HepG2 (cell line): ENCODE measurements at regions not wholly inside any gene's neighbourhood (a gene's known extent, or its start where the extent isn't known, plus 50 kb on each side); places are given as distances from the start of the nearest gene placed in this dataset.

Experiments used
- ATAC-seq: fragments of 200-7000 bp; cut with Tn5 transposase; 3 replicates; pipeline ENCODE4 v1.9.1; 2020; ENCODE audit warnings: mild to moderate bottlenecking, moderate library complexity
- BruUV-seq: library from RNA; stranded (reverse); fragments of 400-500 nt; replicated peaks from 2 replicates; lab custom pipeline; 2021; lab: Mats Ljungman, UMichigan
- CTCF ChIA-PET: fragments of 300-600 bp; formaldehyde crosslinking; extraction: SDS; loops from one replicate; lab custom pipeline; 2021; ENCODE audit warnings: low total read pairs, inconsistent platforms, low intra/inter-chr PET ratio; lab: Yijun Ruan, JAX
- POLR2A ChIA-PET: fragments of 350-600 bp; sonication (Branson Sonifier 250); formaldehyde crosslinking; loops from one replicate; lab custom pipeline; 2020; ENCODE audit warnings: antibody characterized with exemption, inconsistent platforms; lab: Yijun Ruan, JAX
- DNase-seq: peaks from one replicate; pipeline ENCODE4 v3.0.0-alpha.2; 2015; ENCODE audit warnings: low spot score
- FAIRE-seq: peaks from 3 replicates; lab custom pipeline; 2011; peaks lifted over from hg19 to GRCh38; lab: Jason Lieb, UNC
- H2AFZ ChIP-seq: one replicate; pipeline ENCODE4 v1.6.1; 2011; ENCODE audit warnings: low read length, inconsistent platforms
- H3K27ac ChIP-seq: fragments of 300-600 bp; 3 replicates; pipeline ENCODE4 v1.8.0; 2011; ENCODE audit warnings: mixed run types, mild to moderate bottlenecking, mixed read lengths, low read length, inconsistent platforms; ENCODE audit not compliant: insufficient read depth; ENCODE audit errors: extremely low read length
- H3K27me3 ChIP-seq, 2 experiments: fragments of 200-600 bp in 1 of 2; 2 replicates in 1 of 2; 3 replicates in 1 of 2; pipeline versions ENCODE4 v1.6.0 to v1.8.0; 2011; ENCODE audit warnings: low read length in 2 of 2, mild to moderate bottlenecking in 2 of 2, moderate library complexity in 2 of 2, inconsistent platforms in 1 of 2; ENCODE audit not compliant: insufficient read depth in 2 of 2, control insufficient read depth in 1 of 2
- H3K36me3 ChIP-seq, 2 experiments: fragments of 200-600 bp in 1 of 2; replicated peaks in 1 of 2; 2 replicates in 1 of 2; 3 replicates in 1 of 2; pipeline versions ENCODE4 v1.5.1 to v1.8.0; 2011; ENCODE audit warnings: low read length in 2 of 2, inconsistent platforms in 1 of 2; ENCODE audit not compliant: insufficient read depth in 2 of 2, control insufficient read depth in 1 of 2
- H3K4me1 ChIP-seq: 2 replicates; pipeline ENCODE4 v1.5.1; 2012; ENCODE audit warnings: low read length, inconsistent platforms; ENCODE audit not compliant: insufficient read depth
- H3K4me2 ChIP-seq: 2 replicates; pipeline ENCODE4 v1.6.0; 2011; ENCODE audit warnings: low read depth, low read length, inconsistent platforms
- H3K4me3 ChIP-seq, 3 experiments: fragments of 200-600 bp in 1 of 3; sonication (generic), shearing (Covaris generic) in 1 of 3; replicated peaks in 1 of 3; 2 replicates each; pipeline ENCODE4 v1.5.1; 2011 to 2016; ENCODE audit warnings: low read length in 3 of 3, inconsistent platforms in 2 of 3, low read depth in 2 of 3, mild to moderate bottlenecking in 2 of 3, control low read depth in 1 of 3, mixed read lengths in 1 of 3; ENCODE audit not compliant: insufficient read depth in 1 of 3
- H3K79me2 ChIP-seq: one replicate; pipeline ENCODE4 v1.6.1; 2011; ENCODE audit warnings: low read length, inconsistent platforms; ENCODE audit not compliant: insufficient read depth
- H3K9ac ChIP-seq: 2 replicates; pipeline ENCODE4 v1.6.0; 2011; ENCODE audit warnings: mild to moderate bottlenecking, low read depth, low read length, inconsistent platforms; ENCODE audit not compliant: insufficient read depth
- H3K9me3 ChIP-seq: 2 replicates; pipeline ENCODE4 v1.5.1; 2012; ENCODE audit warnings: mild to moderate bottlenecking, low read length
- H4K20me1 ChIP-seq: 2 replicates; pipeline ENCODE4 v1.6.0; 2011; ENCODE audit warnings: inconsistent platforms, mild to moderate bottlenecking, low read length, moderate library complexity; ENCODE audit not compliant: insufficient read depth
- JUN ChIP-seq: sonication (generic); formaldehyde crosslinking; IDR thresholded peaks from 2 replicates; pipeline ENCODE4 v1.4.0; 2020; ENCODE audit warnings: mild to moderate bottlenecking, missing genetic modification reagents
- MED8 ChIP-seq: sonication (generic); formaldehyde crosslinking; IDR thresholded peaks from 2 replicates; pipeline ENCODE4 v1.8.1; 2023; ENCODE audit warnings: mild to moderate bottlenecking, missing genetic modification reagents; ENCODE audit not compliant: insufficient replicate concordance
- MIER3 ChIP-seq: IDR thresholded peaks from 2 replicates; pipeline ENCODE4 v1.6.1; 2016; ENCODE audit warnings: missing compliant biosample characterization, borderline replicate concordance
- RXRB ChIP-seq: IDR thresholded peaks from 2 replicates; pipeline ENCODE4 v1.6.1; 2016; ENCODE audit warnings: borderline replicate concordance, missing genetic modification reagents, missing compliant biosample characterization
- SMARCC2 ChIP-seq: fragments of 450-650 bp; IDR thresholded peaks from 2 replicates; pipeline ENCODE4 v1.6.1; 2017; ENCODE audit warnings: antibody characterized with exemption, mild to moderate bottlenecking
- ZNF138 ChIP-seq: sonication (generic); formaldehyde crosslinking; IDR thresholded peaks from 2 replicates; pipeline ENCODE4 v1.5.0; 2020; ENCODE audit warnings: mild to moderate bottlenecking, low read depth, missing genetic modification reagents
- ZNF326 ChIP-seq: sonication (generic); formaldehyde crosslinking; IDR thresholded peaks from 2 replicates; pipeline ENCODE4 v1.4.0; 2020; ENCODE audit warnings: missing genetic modification reagents, borderline replicate concordance
- ZNF383 ChIP-seq: sonication (generic); formaldehyde crosslinking; IDR thresholded peaks from 2 replicates; pipeline ENCODE4 v1.4.0; 2020; ENCODE audit warnings: missing genetic modification reagents, mild to moderate bottlenecking, borderline replicate concordance
- ZNF484 ChIP-seq: sonication (generic); formaldehyde crosslinking; IDR thresholded peaks from 2 replicates; pipeline ENCODE4 v1.5.1; 2020; ENCODE audit warnings: mild to moderate bottlenecking, low read depth, missing genetic modification reagents, borderline replicate concordance
- ZSCAN31 ChIP-seq: sonication (generic); formaldehyde crosslinking; IDR thresholded peaks from 2 replicates; pipeline ENCODE4 v1.5.0; 2020; ENCODE audit warnings: low read depth, mild to moderate bottlenecking, missing genetic modification reagents
- whole genome bisulfite sequencing: methylation state at CpG from one replicate; pipeline ENCODE4 v1.1.6; 2017; ENCODE audit warnings: low lambda C conversion rate; 5-methylcytosine and 5-hydroxymethylcytosine counted together
- in situ Hi-C: cut with HindIII; loops from 2 replicates; pipeline ENCODE4 v1.10.0; 2017; ENCODE audit warnings: low pct_unique_long_range_greater_than_20kb; ENCODE audit not compliant: extremely low pct_ligation_motif_present
- intact Hi-C: fragments of 100-400 bp; cut with micrococcal nuclease; formaldehyde crosslinking; loops from one replicate; pipeline ENCODE4 v1.10.0; 2022; ENCODE audit not compliant: unreplicated experiment
- TF ChIP-seq, protein P1 (sequence below), 2 experiments: sonication (generic) in 1 of 2; formaldehyde crosslinking in 1 of 2; IDR thresholded peaks; 2 replicates each; pipeline versions ENCODE4 v1.4.0 to v1.6.1; 2016 to 2020; ENCODE audit warnings: borderline replicate concordance in 1 of 2, low read depth in 1 of 2, mild to moderate bottlenecking in 1 of 2, missing genetic modification reagents in 1 of 2
- TF ChIP-seq, protein P2 (sequence below): sonication (generic); formaldehyde crosslinking; conservative IDR thresholded peaks from 2 replicates; pipeline ENCODE4 v1.4.0; 2020; ENCODE audit warnings: missing genetic modification reagents
- TF ChIP-seq, protein P3 (sequence below): sonication (generic); formaldehyde crosslinking; IDR thresholded peaks from 2 replicates; pipeline ENCODE4 v1.8.0; 2022; ENCODE audit warnings: mild to moderate bottlenecking, missing genetic modification reagents, moderate library complexity
- TF ChIP-seq, protein P4 (sequence below): sonication (generic); formaldehyde crosslinking; IDR thresholded peaks from 2 replicates; pipeline ENCODE4 v1.4.0; 2020; ENCODE audit warnings: missing genetic modification reagents

DNA sequence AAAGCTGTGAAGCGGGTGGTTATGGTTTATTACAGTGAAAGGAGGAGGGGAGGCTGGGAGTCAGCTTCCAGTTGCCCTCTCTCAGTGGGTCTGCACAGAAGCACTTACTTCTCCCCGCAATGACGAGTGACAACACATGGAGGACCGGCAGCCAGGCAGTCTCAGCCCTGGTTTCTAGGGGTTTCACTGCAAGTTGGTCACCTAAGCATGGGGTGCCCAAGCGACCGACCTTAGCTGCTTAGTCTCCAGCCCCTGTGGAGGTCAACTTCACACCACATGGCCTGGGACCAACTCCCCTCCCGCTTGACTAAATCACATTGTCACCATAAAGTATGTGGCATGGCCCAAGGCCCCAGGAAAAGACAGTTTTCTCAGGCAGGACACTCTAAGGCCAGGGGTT lies 99.9 kb upstream of the ZNF32 start:
- no peak for FAIRE-seq
- no peak overlapping the region for H3K4me3 ChIP-seq
- ChIA-PET CTCF (no interaction called here), POLR2A (no interaction called here)
- H4K20me1 ChIP-seq = no peaks in the 10 kb centered on the region
- H2AFZ ChIP-seq = no peak overlapping the region
- H3K79me2 ChIP-seq = no peaks in the 10 kb centered on the region
- DNase-seq = no peak
- no peaks in the 10 kb centered on the region for H3K4me1 ChIP-seq
- H3K36me3 ChIP-seq = no peaks in the 10 kb centered on the region
- no peak overlapping the region for H3K4me2 ChIP-seq
- BruUV-seq = no TSS peak
- no peak for ATAC-seq
- H3K27ac ChIP-seq = no peak overlapping the region
- H3K9me3 ChIP-seq = no peaks in the 10 kb centered on the region
- no peak overlapping the region for H3K9ac ChIP-seq
- WGBS = 23% methylated on average over 2 of the region's 7 CpGs
- peaks cover 1 to 10% of the 10 kb centered on the region in 2 experiments; a peak in 2 of 5 replicates for H3K27me3 ChIP-seq
- intact Hi-C loops (no loop called here), in situ Hi-C loops (no loop called here)
- TF ChIP-seq ZNF383 (CRISPR knock-in tag) (no peak), ZNF326 (CRISPR knock-in tag) (no peak), RXRB (CRISPR knock-in tag) (no peak), ZNF138 (CRISPR knock-in tag) (no peak), MIER3 (CRISPR knock-in tag) (no peak), ZSCAN31 (CRISPR knock-in tag) (no peak), ZNF484 (CRISPR knock-in tag) (no peak), MED8 (CRISPR knock-in tag) (no peak), JUN (CRISPR knock-in tag) (no peak), SMARCC2 (no peak)
- TF ChIP-seq, protein P1, sequence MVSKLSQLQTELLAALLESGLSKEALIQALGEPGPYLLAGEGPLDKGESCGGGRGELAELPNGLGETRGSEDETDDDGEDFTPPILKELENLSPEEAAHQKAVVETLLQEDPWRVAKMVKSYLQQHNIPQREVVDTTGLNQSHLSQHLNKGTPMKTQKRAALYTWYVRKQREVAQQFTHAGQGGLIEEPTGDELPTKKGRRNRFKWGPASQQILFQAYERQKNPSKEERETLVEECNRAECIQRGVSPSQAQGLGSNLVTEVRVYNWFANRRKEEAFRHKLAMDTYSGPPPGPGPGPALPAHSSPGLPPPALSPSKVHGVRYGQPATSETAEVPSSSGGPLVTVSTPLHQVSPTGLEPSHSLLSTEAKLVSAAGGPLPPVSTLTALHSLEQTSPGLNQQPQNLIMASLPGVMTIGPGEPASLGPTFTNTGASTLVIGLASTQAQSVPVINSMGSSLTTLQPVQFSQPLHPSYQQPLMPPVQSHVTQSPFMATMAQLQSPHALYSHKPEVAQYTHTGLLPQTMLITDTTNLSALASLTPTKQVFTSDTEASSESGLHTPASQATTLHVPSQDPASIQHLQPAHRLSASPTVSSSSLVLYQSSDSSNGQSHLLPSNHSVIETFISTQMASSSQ (IDR thresholded peaks at IDR 0.05; ENCODE audit: low read depth) = no peak
- TF ChIP-seq, protein P1 (CRISPR knock-in tag; IDR thresholded peaks at IDR 0.05; ENCODE audit: borderline replicate concordance) = no peak
- TF ChIP-seq, protein P2, sequence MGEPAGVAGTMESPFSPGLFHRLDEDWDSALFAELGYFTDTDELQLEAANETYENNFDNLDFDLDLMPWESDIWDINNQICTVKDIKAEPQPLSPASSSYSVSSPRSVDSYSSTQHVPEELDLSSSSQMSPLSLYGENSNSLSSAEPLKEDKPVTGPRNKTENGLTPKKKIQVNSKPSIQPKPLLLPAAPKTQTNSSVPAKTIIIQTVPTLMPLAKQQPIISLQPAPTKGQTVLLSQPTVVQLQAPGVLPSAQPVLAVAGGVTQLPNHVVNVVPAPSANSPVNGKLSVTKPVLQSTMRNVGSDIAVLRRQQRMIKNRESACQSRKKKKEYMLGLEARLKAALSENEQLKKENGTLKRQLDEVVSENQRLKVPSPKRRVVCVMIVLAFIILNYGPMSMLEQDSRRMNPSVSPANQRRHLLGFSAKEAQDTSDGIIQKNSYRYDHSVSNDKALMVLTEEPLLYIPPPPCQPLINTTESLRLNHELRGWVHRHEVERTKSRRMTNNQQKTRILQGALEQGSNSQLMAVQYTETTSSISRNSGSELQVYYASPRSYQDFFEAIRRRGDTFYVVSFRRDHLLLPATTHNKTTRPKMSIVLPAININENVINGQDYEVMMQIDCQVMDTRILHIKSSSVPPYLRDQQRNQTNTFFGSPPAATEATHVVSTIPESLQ (CRISPR knock-in tag) = no peak
- TF ChIP-seq, protein P3, sequence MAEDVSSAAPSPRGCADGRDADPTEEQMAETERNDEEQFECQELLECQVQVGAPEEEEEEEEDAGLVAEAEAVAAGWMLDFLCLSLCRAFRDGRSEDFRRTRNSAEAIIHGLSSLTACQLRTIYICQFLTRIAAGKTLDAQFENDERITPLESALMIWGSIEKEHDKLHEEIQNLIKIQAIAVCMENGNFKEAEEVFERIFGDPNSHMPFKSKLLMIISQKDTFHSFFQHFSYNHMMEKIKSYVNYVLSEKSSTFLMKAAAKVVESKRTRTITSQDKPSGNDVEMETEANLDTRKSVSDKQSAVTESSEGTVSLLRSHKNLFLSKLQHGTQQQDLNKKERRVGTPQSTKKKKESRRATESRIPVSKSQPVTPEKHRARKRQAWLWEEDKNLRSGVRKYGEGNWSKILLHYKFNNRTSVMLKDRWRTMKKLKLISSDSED (CRISPR knock-in tag) = no peak
- TF ChIP-seq, protein P4, sequence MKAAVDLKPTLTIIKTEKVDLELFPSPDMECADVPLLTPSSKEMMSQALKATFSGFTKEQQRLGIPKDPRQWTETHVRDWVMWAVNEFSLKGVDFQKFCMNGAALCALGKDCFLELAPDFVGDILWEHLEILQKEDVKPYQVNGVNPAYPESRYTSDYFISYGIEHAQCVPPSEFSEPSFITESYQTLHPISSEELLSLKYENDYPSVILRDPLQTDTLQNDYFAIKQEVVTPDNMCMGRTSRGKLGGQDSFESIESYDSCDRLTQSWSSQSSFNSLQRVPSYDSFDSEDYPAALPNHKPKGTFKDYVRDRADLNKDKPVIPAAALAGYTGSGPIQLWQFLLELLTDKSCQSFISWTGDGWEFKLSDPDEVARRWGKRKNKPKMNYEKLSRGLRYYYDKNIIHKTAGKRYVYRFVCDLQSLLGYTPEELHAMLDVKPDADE (CRISPR knock-in tag) = no peak
